HG02623 (cell line): ENCODE measurements at regions not wholly inside any gene's neighbourhood (a gene's known extent, or its start where the extent isn't known, plus 50 kb on each side); places are given as distances from the start of the nearest gene placed in this dataset.
"Not testable (repeated sequence)": the region's sequence is repeated elsewhere in the genome, so short reads cannot be mapped to it uniquely, and the experiment has no call there.

Experiments used
- ATAC-seq: cut with Tn5 transposase; IDR thresholded peaks from one replicate; pipeline ENCODE4 v1.9.1; 2021; ENCODE audit warnings: moderate library complexity; ENCODE audit not compliant: unreplicated experiment

GRCh38 chr16:10232757-10233156, 50.5 kb upstream of the GRIN2A start:
- no peak for ATAC-seq

- ATAC-seq, result no peak
Measured at GRCh38 chr16:10239640-10240039, 57.4 kb upstream of the GRIN2A start.

- ATAC-seq, result no peak
Measured at GRCh38 chr16:10240854-10241613, 58.8 kb upstream of the GRIN2A start.

- ATAC-seq, result no peak
Measured at GRCh38 chr16:10242097-10242496, 59.9 kb upstream of the GRIN2A start.

GRCh38 chr16:10242916-10243315, 60.7 kb upstream of the GRIN2A start:
- ATAC-seq, result no peak

GRCh38 chr16:10245002-10245401, 62.8 kb upstream of the GRIN2A start:
- ATAC-seq, result no peak

- no peak for ATAC-seq
Measured at GRCh38 chr16:10250137-10250828, 68.1 kb upstream of the GRIN2A start.

- ATAC-seq, result no peak
Measured at GRCh38 chr16:10252155-10252554, 69.9 kb upstream of the GRIN2A start.

- ATAC-seq, result no peak
Measured at GRCh38 chr16:10253409-10253808, 71.2 kb upstream of the GRIN2A start.

GRCh38 chr16:10255728-10256127, 73.5 kb upstream of the GRIN2A start:
- ATAC-seq, result no peak

GRCh38 chr16:10256784-10257641, 74.8 kb upstream of the GRIN2A start:
- no peak for ATAC-seq

GRCh38 chr16:10257642-10258251, 75.5 kb upstream of the GRIN2A start:
- not testable (repeated sequence) for ATAC-seq

GRCh38 chr16:10258930-10259603, 76.8 kb upstream of the GRIN2A start:
- not testable (repeated sequence) for ATAC-seq

- no peak for ATAC-seq
Measured at GRCh38 chr16:10261077-10261476, 78.8 kb upstream of the GRIN2A start.

- ATAC-seq, result not testable (repeated sequence)
Measured at GRCh38 chr16:10261526-10261925, 79.3 kb upstream of the GRIN2A start.

- no peak for ATAC-seq
Measured at GRCh38 chr16:10262377-10263132, 80.3 kb upstream of the GRIN2A start.

- no peak for ATAC-seq
Measured at GRCh38 chr16:10265770-10266615, 83.8 kb upstream of the GRIN2A start.

GRCh38 chr16:10266809-10267208, 84.6 kb upstream of the GRIN2A start:
- ATAC-seq, result no peak

GRCh38 chr16:10269632-10270031, 87.4 kb upstream of the GRIN2A start:
- no peak for ATAC-seq
